Kidney (tissue), 13 donors: ENCODE measurements at regions not wholly inside any gene's neighbourhood (a gene's known extent, or its start where the extent isn't known, plus 50 kb on each side); places are given as distances from the start of the nearest gene placed in this dataset.

ENCODE experiments used
- DNase-seq, 5 donors: peaks; one replicate each; pipeline ENCODE4 v3.0.0-alpha.2; 2013 to 2020
- FAIRE-seq: peaks from 2 replicates; lab custom pipeline; 2012; peaks lifted over from hg19 to GRCh38; lab: Jason Lieb, UNC
- H3K27ac ChIP-seq, 2 donors: one replicate each; pipeline ENCODE4 v1.7.0; 2013; ENCODE audit warnings: low read depth in 2 of 2, low read length in 2 of 2, inconsistent platforms in 1 of 2
- H3K27me3 ChIP-seq: one replicate; pipeline ENCODE4 v1.7.1; 2013; ENCODE audit warnings: low read length, inconsistent platforms; ENCODE audit not compliant: control insufficient read depth, insufficient read depth
- H3K36me3 ChIP-seq, 3 donors: one replicate each; pipeline versions ENCODE4 v1.7.0 to v1.7.1; 2013; ENCODE audit warnings: low read length in 3 of 3, control low read depth in 1 of 3, inconsistent platforms in 1 of 3; ENCODE audit not compliant: insufficient read depth in 3 of 3, control insufficient read depth in 2 of 3
- H3K4me1 ChIP-seq, 3 donors: one replicate each; pipeline versions ENCODE4 v1.7.0 to v1.7.1; 2013; ENCODE audit warnings: low read length in 3 of 3, inconsistent platforms in 1 of 3, low read depth in 1 of 3; ENCODE audit not compliant: control insufficient read depth in 2 of 3, insufficient read depth in 2 of 3
- H3K4me3 ChIP-seq, 3 donors: one replicate each; pipeline versions ENCODE4 v1.7.0 to v1.8.1; 2013; ENCODE audit warnings: low read length in 3 of 3, control low read depth in 1 of 3, inconsistent platforms in 1 of 3
- H3K9ac ChIP-seq, 3 donors: one replicate each; pipeline versions ENCODE4 v1.7.0 to v1.7.1; 2013; ENCODE audit warnings: low read length in 3 of 3, control low read depth in 1 of 3, inconsistent platforms in 1 of 3
- H3K9me3 ChIP-seq, 3 donors: one replicate each; pipeline versions ENCODE4 v1.7.0 to v1.7.1; 2013; ENCODE audit warnings: low read length in 3 of 3, control low read depth in 1 of 3, inconsistent platforms in 1 of 3; ENCODE audit not compliant: control insufficient read depth in 2 of 3, insufficient read depth in 1 of 3
- CTCF ChIP-seq: IDR thresholded peaks from 3 replicates; pipeline ENCODE4 v1.5.1; 2012; ENCODE audit warnings: mild to moderate bottlenecking, moderate library complexity, borderline replicate concordance; ENCODE audit not compliant: insufficient read depth; ENCODE audit errors: extremely low read depth
- intact Hi-C: fragments of 100-400 bp; cut with DNase I; formaldehyde crosslinking; loops from one replicate; pipeline ENCODE4 v1.11.1; 2022
- donor health status: control.
- donor health status: control.
- donor health status: control.
- donor health status: control.
- donor health status: control.
- donor health status: DM: yes; HTN: yes; CAD: no.
- donor health status: Normal renal cell carcinoma (clear cell type).

- H3K9ac ChIP-seq = no peak overlapping the region
- no peak for DNase-seq
- H3K27ac ChIP-seq = no peak overlapping the region
- no peaks in the 10 kb centered on the region for H3K9me3 ChIP-seq
- no peaks in the 10 kb centered on the region for H3K27me3 ChIP-seq
- no peaks in the 10 kb centered on the region for H3K4me1 ChIP-seq
- no peak overlapping the region for H3K4me3 ChIP-seq
- no peak for TF ChIP-seq CTCF
- intact Hi-C loops = no loop called here
- FAIRE-seq = no peak
- H3K36me3 ChIP-seq = no peaks in the 10 kb centered on the region
These were observed 252.1 kb downstream of the LURAP1L start for GRCh38 chr9:13026956-13027355.

GRCh38 chr9:13027879-13028278 lies 251.6 kb downstream of the MPDZ start:
- H3K9ac ChIP-seq = no peak overlapping the region
- H3K27ac ChIP-seq = no peak overlapping the region
- intact Hi-C loops = no loop called here
- H3K27me3 ChIP-seq = no peaks in the 10 kb centered on the region
- H3K9me3 ChIP-seq = no peaks in the 10 kb centered on the region
- DNase-seq (peak in 1 of 5 donors; percentile 3), FAIRE-seq (no peak)
- no peak for TF ChIP-seq CTCF
- H3K4me1 ChIP-seq = no peaks in the 10 kb centered on the region
- no peak overlapping the region for H3K4me3 ChIP-seq
- H3K36me3 ChIP-seq = no peaks in the 10 kb centered on the region

- no peak for TF ChIP-seq CTCF
- intact Hi-C loops = no loop called here
- Histone ChIP-seq H3K4me1 (peaks cover 0 to 2% (median 0%) of the 10 kb centered on the region in 3 donors), H3K4me3 (no peak overlapping the region), H3K27me3 (no peaks in the 10 kb centered on the region), H3K36me3 (no peaks in the 10 kb centered on the region), H3K9me3 (no peaks in the 10 kb centered on the region), H3K27ac (no peak overlapping the region), H3K9ac (no peak overlapping the region)
- FAIRE-seq (no peak), DNase-seq (peak in 2 of 5 donors; percentile 46 to 64)
These were observed 246.9 kb downstream of the MPDZ start for GRCh38 chr9:13032585-13032984.
